ENCODE measurements at regions not wholly inside any gene's neighbourhood (a gene's known extent, or its start where the extent isn't known, plus 50 kb on each side); places are given as distances from the start of the nearest gene placed in this dataset.

DNA sequence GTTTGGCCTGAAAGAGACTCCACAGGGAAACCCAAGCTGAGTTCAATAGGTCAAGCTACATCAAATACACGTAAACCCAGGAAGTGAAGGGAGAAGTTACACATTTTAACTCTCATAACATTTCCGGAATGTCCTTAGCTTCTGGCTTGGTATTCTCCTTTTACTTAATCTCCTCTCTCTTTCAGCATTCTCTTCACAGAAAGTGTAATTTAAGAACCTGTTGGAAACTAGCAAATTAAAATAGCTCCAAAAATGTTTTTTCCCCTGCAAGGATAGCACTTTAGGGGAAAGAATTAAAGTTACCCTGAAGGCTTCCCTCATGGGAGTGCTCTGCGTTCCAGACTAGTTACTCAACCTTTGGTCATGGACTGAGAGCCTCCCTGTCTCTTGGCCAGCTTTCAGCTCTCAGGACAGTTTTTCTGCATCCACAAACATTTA is 292.7 kb upstream of the TARS1 start:
- TF ChIP-seq TAF1 (IDR thresholded peaks at IDR 0.05; ENCODE audit: borderline replicate concordance, low read depth, low read length) (no peak), POLR2A (IDR thresholded peaks at IDR 0.05; ENCODE audit: low read depth, low read length) (no peak), POLR2AphosphoS5 (IDR thresholded peaks at IDR 0.05; ENCODE audit: low read depth, low read length) (no peak)
